H9 (cell line): ENCODE measurements at regions not wholly inside any gene's neighbourhood (a gene's known extent, or its start where the extent isn't known, plus 50 kb on each side); places are given as distances from the start of the nearest gene placed in this dataset.

Experiments
- DNase-seq: peaks from one replicate; pipeline ENCODE4 v3.0.0-alpha.2; 2017
- H2AFZ ChIP-seq: one replicate; pipeline ENCODE4 v1.6.1; 2013; ENCODE audit warnings: mild to moderate bottlenecking, low read length, control low read depth, moderate library complexity
- H2AK5ac ChIP-seq: 2 replicates; pipeline ENCODE4 v1.6.1; 2013; ENCODE audit warnings: low read length, control low read depth, mixed read lengths; ENCODE audit not compliant: insufficient read length
- H2BK120ac ChIP-seq: one replicate; pipeline ENCODE4 v1.6.1; 2013; ENCODE audit warnings: low read depth, mild to moderate bottlenecking, low read length, control low read depth, inconsistent platforms; ENCODE audit not compliant: poor library complexity, severe bottlenecking
- H2BK12ac ChIP-seq: 2 replicates; pipeline ENCODE4 v1.6.1; 2013; ENCODE audit warnings: low read length, control low read depth, mixed read lengths, low read depth; ENCODE audit not compliant: insufficient read length
- H2BK15ac ChIP-seq: 2 replicates; pipeline ENCODE4 v1.6.1; 2013; ENCODE audit warnings: low read depth, low read length, control low read depth
- H2BK20ac ChIP-seq: one replicate; pipeline ENCODE4 v1.6.1; 2013; ENCODE audit warnings: low read depth, mild to moderate bottlenecking, low read length, control low read depth, inconsistent platforms; ENCODE audit not compliant: poor library complexity, severe bottlenecking
- H2BK5ac ChIP-seq: 2 replicates; pipeline ENCODE4 v1.6.1; 2013; ENCODE audit warnings: low read length, control low read depth, mixed read lengths; ENCODE audit not compliant: insufficient read length
- H3K14ac ChIP-seq: 2 replicates; pipeline ENCODE4 v1.6.1; 2013; ENCODE audit warnings: low read length, control low read depth; ENCODE audit not compliant: insufficient read depth
- H3K18ac ChIP-seq: 2 replicates; pipeline ENCODE4 v1.6.1; 2013; ENCODE audit warnings: low read depth, mild to moderate bottlenecking, mixed read lengths, low read length, control low read depth; ENCODE audit not compliant: insufficient read length
- H3K23ac ChIP-seq: 2 replicates; pipeline ENCODE4 v1.6.1; 2013; ENCODE audit warnings: low read length, control low read depth, mixed read lengths, low read depth; ENCODE audit not compliant: insufficient read length
- H3K23me2 ChIP-seq: 2 replicates; pipeline ENCODE4 v1.6.1; 2013; ENCODE audit warnings: low read depth, mild to moderate bottlenecking, mixed read lengths, low read length, control low read depth; ENCODE audit not compliant: insufficient read length, poor library complexity, severe bottlenecking
- H3K27ac ChIP-seq: 2 replicates; pipeline ENCODE4 v1.5.1; 2013; ENCODE audit warnings: low read length, control low read depth, mixed read lengths, low read depth; ENCODE audit not compliant: insufficient read length
- H3K27me3 ChIP-seq: 2 replicates; pipeline ENCODE4 v1.6.1; 2013; ENCODE audit warnings: low read length, control low read depth, inconsistent platforms; ENCODE audit not compliant: insufficient read depth
- H3K4ac ChIP-seq: 2 replicates; pipeline ENCODE4 v1.6.1; 2013; ENCODE audit warnings: low read depth, mild to moderate bottlenecking, control low read depth, inconsistent platforms, low read length, moderate library complexity
- H3K4me1 ChIP-seq: 2 replicates; pipeline ENCODE4 v1.6.1; 2013; ENCODE audit warnings: low read length, control low read depth, inconsistent platforms; ENCODE audit not compliant: insufficient read depth
- H3K4me2 ChIP-seq: 2 replicates; pipeline ENCODE4 v1.6.1; 2013; ENCODE audit warnings: low read length, control low read depth, mixed read lengths; ENCODE audit not compliant: insufficient read length, insufficient read depth
- H3K56ac ChIP-seq: 2 replicates; pipeline ENCODE4 v1.6.1; 2013; ENCODE audit warnings: low read depth, mild to moderate bottlenecking, mixed read lengths, low read length, control low read depth; ENCODE audit not compliant: insufficient read length
- H3K79me1 ChIP-seq: 2 replicates; pipeline ENCODE4 v1.6.1; 2013; ENCODE audit warnings: low read depth, mild to moderate bottlenecking, moderate library complexity, low read length, control low read depth, inconsistent platforms; ENCODE audit not compliant: insufficient read depth, poor library complexity, severe bottlenecking
- H3K79me2 ChIP-seq: 2 replicates; pipeline ENCODE4 v1.6.1; 2013; ENCODE audit warnings: low read length, control low read depth, inconsistent platforms; ENCODE audit not compliant: insufficient read depth
- H3K9ac ChIP-seq: 2 replicates; pipeline ENCODE4 v1.6.1; 2013; ENCODE audit warnings: low read length, control low read depth, mixed read lengths; ENCODE audit not compliant: insufficient read length; ENCODE audit errors: extremely low read depth
- H3K9me3 ChIP-seq: one replicate; pipeline ENCODE4 v1.6.1; 2013; ENCODE audit warnings: low read depth, low read length, inconsistent platforms; ENCODE audit not compliant: control insufficient read depth
- H3T11ph ChIP-seq: one replicate; pipeline ENCODE4 v1.6.1; 2013; ENCODE audit warnings: mild to moderate bottlenecking, low read length, control low read depth, inconsistent platforms
- H4K20me1 ChIP-seq: one replicate; pipeline ENCODE4 v1.6.1; 2013; ENCODE audit not compliant: control insufficient read depth, insufficient read length, insufficient read depth
- H4K5ac ChIP-seq: 2 replicates; pipeline ENCODE4 v1.6.1; 2013; ENCODE audit warnings: low read depth, mild to moderate bottlenecking, mixed read lengths, low read length, control low read depth; ENCODE audit not compliant: insufficient read length
- H4K8ac ChIP-seq: replicated peaks from 2 replicates; pipeline ENCODE4 v1.6.1; 2013; ENCODE audit warnings: low read length, control low read depth, mixed read lengths, low read depth; ENCODE audit not compliant: insufficient read length
- H4K91ac ChIP-seq: 2 replicates; pipeline ENCODE4 v1.6.1; 2013; ENCODE audit warnings: low read depth, mild to moderate bottlenecking, moderate library complexity, mixed read lengths, low read length, control low read depth; ENCODE audit not compliant: insufficient read length
- H3K27ac Mint-ChIP-seq, 3 experiments: 2 replicates in 2 of 3; 3 replicates in 1 of 3; pipeline ENCODE4 v1.8.0; 2020 to 2021; ENCODE audit warnings: mixed read lengths in 3 of 3, mild to moderate bottlenecking in 1 of 3, moderate library complexity in 1 of 3
- H3K27me3 Mint-ChIP-seq: 2 replicates; pipeline ENCODE4 v1.8.0; 2021; ENCODE audit warnings: low read depth, mild to moderate bottlenecking, moderate library complexity, mixed read lengths
- H3K36me3 Mint-ChIP-seq, 3 experiments: 2 replicates in 2 of 3; 3 replicates in 1 of 3; pipeline ENCODE4 v1.8.0; 2020 to 2021; ENCODE audit warnings: low read depth in 3 of 3, mixed read lengths in 3 of 3; ENCODE audit not compliant: insufficient read depth in 1 of 3
- H3K4me1 Mint-ChIP-seq, 2 experiments: 2 replicates each; pipeline ENCODE4 v1.8.0; 2020; ENCODE audit warnings: mixed read lengths in 2 of 2
- H3K4me3 Mint-ChIP-seq, 2 experiments: 2 replicates in 1 of 2; 3 replicates in 1 of 2; pipeline ENCODE4 v1.8.0; 2020 to 2021; ENCODE audit warnings: mild to moderate bottlenecking in 2 of 2, mixed read lengths in 2 of 2, moderate library complexity in 1 of 2
- H3K9me3 Mint-ChIP-seq, 2 experiments: 2 replicates in 1 of 2; 3 replicates in 1 of 2; pipeline ENCODE4 v1.8.0; 2020; ENCODE audit warnings: mild to moderate bottlenecking in 2 of 2, mixed read lengths in 2 of 2, moderate library complexity in 1 of 2
- CTCF ChIP-seq: fragments of 200-600 bp; sonication (generic); conservative IDR thresholded peaks from 3 replicates; pipeline ENCODE4 v1.8.0; 2021; ENCODE audit warnings: antibody characterized with exemption, mild to moderate bottlenecking

- Histone ChIP-seq H4K20me1 (no peaks in the 10 kb centered on the region), H3K27me3 (no peaks in the 10 kb centered on the region), H2BK120ac (no peak overlapping the region), H2BK5ac (no peak overlapping the region), H3T11ph (no peak overlapping the region), H2AFZ (no peak overlapping the region), H4K91ac (no peak overlapping the region), H3K23me2 (no peaks in the 10 kb centered on the region), H3K23ac (no peak overlapping the region), H2BK12ac (no peak overlapping the region), H3K14ac (no peak overlapping the region), H3K27ac (no peak overlapping the region), H3K4me2 (no peak overlapping the region), H3K79me2 (no peaks in the 10 kb centered on the region), H4K5ac (no peak overlapping the region), H3K56ac (no peak overlapping the region), H2AK5ac (no peak overlapping the region), H4K8ac (no peak overlapping the region), H3K9ac (no peak overlapping the region), H2BK15ac (no peak overlapping the region), H3K4me1 (no peaks in the 10 kb centered on the region), H3K9me3 (no peaks in the 10 kb centered on the region), H3K4ac (no peak overlapping the region), H3K18ac (no peak overlapping the region), H3K79me1 (no peaks in the 10 kb centered on the region), H2BK20ac (no peak overlapping the region)
- Mint-ChIP-seq H3K27ac (no peak overlapping the region), H3K27me3 (0 out of 2 replicates have a peak, but pooled peaks cover 2% of the 10 kb centered on the region), H3K4me3 (no peak overlapping the region), H3K9me3 (peaks cover 10 to 17% of the 10 kb centered on the region in 2 experiments), H3K36me3 (peaks cover 3 to 4% (median 3%) of the 10 kb centered on the region in 3 experiments; a peak in 4 of 7 replicates), H3K4me1 (no peaks in the 10 kb centered on the region)
- TF ChIP-seq CTCF: no peak
- no peak for DNase-seq
Measured at GRCh38 chr2:67982956-67983355, 79.8 kb downstream of the C1D start.
